GM23248 (cell line): ENCODE measurements at regions not wholly inside any gene's neighbourhood (a gene's known extent, or its start where the extent isn't known, plus 50 kb on each side); places are given as distances from the start of the nearest gene placed in this dataset.
"Not testable (repeated sequence)": the region's sequence is repeated elsewhere in the genome, so short reads cannot be mapped to it uniquely, and the experiment has no call there.

Experiments used
- DNase-seq: peaks from one replicate; pipeline ENCODE4 v3.0.0-alpha.2; 2015
- H2AFZ ChIP-seq: fragments of 200-600 bp; sonication (generic); 2 replicates; pipeline ENCODE4 v1.6.1; 2016; ENCODE audit warnings: antibody characterized with exemption
- H3F3A ChIP-seq: fragments of 200-600 bp; sonication (generic); 2 replicates; pipeline ENCODE4 v1.6.1; 2016; ENCODE audit warnings: mild to moderate bottlenecking, antibody characterized with exemption, mixed run types; ENCODE audit not compliant: insufficient read depth
- H3K27ac ChIP-seq: fragments of 200-600 bp; sonication (generic); 2 replicates; pipeline ENCODE4 v1.5.1; 2016; ENCODE audit warnings: mild to moderate bottlenecking
- H3K27me3 ChIP-seq: fragments of 200-600 bp; sonication (generic); replicated peaks from 2 replicates; pipeline ENCODE4 v1.6.1; 2016; ENCODE audit warnings: mild to moderate bottlenecking; ENCODE audit not compliant: insufficient read depth
- H3K36me3 ChIP-seq: fragments of 200-600 bp; sonication (generic); 2 replicates; pipeline ENCODE4 v1.6.1; 2016; ENCODE audit warnings: low read depth, mild to moderate bottlenecking
- H3K4me1 ChIP-seq: fragments of 200-600 bp; sonication (generic); 2 replicates; pipeline ENCODE4 v1.6.1; 2016; ENCODE audit warnings: mild to moderate bottlenecking; ENCODE audit not compliant: insufficient read depth
- H3K4me2 ChIP-seq: fragments of 200-600 bp; sonication (generic); one replicate; pipeline ENCODE4 v1.6.1; 2016; ENCODE audit warnings: mild to moderate bottlenecking; ENCODE audit not compliant: unreplicated experiment
- H3K4me3 ChIP-seq: fragments of 200-600 bp; sonication (generic); 2 replicates; pipeline ENCODE4 v1.5.1; 2016; ENCODE audit warnings: mild to moderate bottlenecking
- H3K79me2 ChIP-seq: fragments of 200-600 bp; sonication (generic); 2 replicates; pipeline ENCODE4 v1.6.1; 2016; ENCODE audit warnings: mild to moderate bottlenecking; ENCODE audit not compliant: insufficient read depth
- H3K9ac ChIP-seq: fragments of 200-600 bp; sonication (generic); 2 replicates; pipeline ENCODE4 v1.6.1; 2016; ENCODE audit warnings: mild to moderate bottlenecking
- H3K9me2 ChIP-seq: fragments of 200-600 bp; sonication (generic); 2 replicates; pipeline ENCODE4 v1.6.1; 2016; ENCODE audit warnings: mixed run types, mild to moderate bottlenecking, moderate library complexity; ENCODE audit not compliant: insufficient read depth
- H3K9me3 ChIP-seq: fragments of 200-600 bp; sonication (generic); one replicate; pipeline ENCODE4 v1.6.1; 2017; ENCODE audit warnings: low read depth
- H4K20me1 ChIP-seq: fragments of 200-600 bp; sonication (generic); 2 replicates; pipeline ENCODE4 v1.6.0; 2016; ENCODE audit not compliant: insufficient read depth
- EZH2 ChIP-seq: fragments of 200-600 bp; sonication (generic); IDR thresholded peaks from 2 replicates; pipeline ENCODE4 v1.6.1; 2018; ENCODE audit warnings: antibody characterized with exemption, mild to moderate bottlenecking; ENCODE audit not compliant: insufficient read depth, poor library complexity, severe bottlenecking
- EZH2phosphoT487 ChIP-seq: fragments of 200-600 bp; sonication (generic); IDR thresholded peaks from 2 replicates; pipeline ENCODE4 v1.6.1; 2018; ENCODE audit warnings: antibody characterized with exemption, moderate library complexity, mild to moderate bottlenecking, low read depth; ENCODE audit not compliant: insufficient read depth
- WGBS, 2 experiments: methylation state at CpG; one replicate each; pipeline ENCODE4 v1.1.6; 2015 to 2017; ENCODE audit warnings: low lambda C conversion rate in 2 of 2, low coverage in 1 of 2; ENCODE audit errors: missing lambda C conversion rate in 2 of 2; 5-methylcytosine and 5-hydroxymethylcytosine counted together
- in situ Hi-C: fragments of 300-500 bp; cut with MboI; formaldehyde crosslinking; loops from 2 replicates; pipeline ENCODE4 v1.15.0; 2020

- no peaks in the 10 kb centered on the region for H4K20me1 ChIP-seq
- H3K4me2 ChIP-seq = no peak overlapping the region
- in situ Hi-C loops = no loop called here
- TF ChIP-seq EZH2 (no peak), EZH2phosphoT487 (no peak)
- DNase-seq = no peak
- no peaks in the 10 kb centered on the region for H3K4me1 ChIP-seq
- no peaks in the 10 kb centered on the region for H3K9me2 ChIP-seq
- H3K9me3 ChIP-seq = no peaks in the 10 kb centered on the region
- H3K36me3 ChIP-seq = no peaks in the 10 kb centered on the region
- H3K79me2 ChIP-seq = no peaks in the 10 kb centered on the region
- no peaks in the 10 kb centered on the region for H3K27me3 ChIP-seq
- 56 to 62% methylated on average over 20 to 22 of the region's 22 CpGs for WGBS, 2 experiments
- no peaks in the 10 kb centered on the region for H3F3A ChIP-seq
- H3K9ac ChIP-seq = no peak overlapping the region
- H2AFZ ChIP-seq = no peak overlapping the region
- H3K4me3 ChIP-seq = no peak overlapping the region
- H3K27ac ChIP-seq = no peak overlapping the region
These were observed 663.9 kb upstream of the DEFB115 start for GRCh38 chr20:30593572-30593971.

DNA sequence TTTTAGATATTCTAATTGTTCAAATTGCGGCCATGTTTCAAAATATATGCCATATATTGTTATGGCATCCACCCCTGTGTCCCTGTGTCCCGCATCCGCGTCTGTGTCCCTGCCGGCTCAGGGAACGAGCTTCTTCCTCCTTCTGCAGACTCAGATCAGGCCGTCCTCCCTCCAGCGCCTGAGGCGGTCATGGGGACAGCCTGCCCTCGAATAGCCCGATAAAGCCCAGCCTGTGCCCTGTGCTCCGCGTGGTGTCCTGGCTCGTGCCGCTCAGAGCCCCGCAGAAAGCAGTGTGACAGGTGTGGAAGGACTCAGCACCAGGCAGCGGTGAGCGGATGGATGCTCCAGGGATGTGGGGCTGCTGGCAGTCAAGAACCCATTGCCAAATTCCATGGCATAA, 663.4 kb upstream of the DEFB115 start:
- Histone ChIP-seq H3K9me3 (no peaks in the 10 kb centered on the region), H3K36me3 (no peaks in the 10 kb centered on the region), H3K9me2 (no peaks in the 10 kb centered on the region), H3K27ac (no peak overlapping the region), H3K4me3 (no peak overlapping the region), H3K9ac (no peak overlapping the region), H3K79me2 (no peaks in the 10 kb centered on the region), H2AFZ (no peak overlapping the region), H3K4me1 (no peaks in the 10 kb centered on the region), H3K27me3 (no peaks in the 10 kb centered on the region), H3F3A (no peaks in the 10 kb centered on the region), H3K4me2 (no peak overlapping the region), H4K20me1 (no peaks in the 10 kb centered on the region)
- TF ChIP-seq EZH2phosphoT487 (no peak), EZH2 (no peak)
- 60 to 63% methylated on average over 18 of the region's 18 CpGs for WGBS, 2 experiments
- no peak for DNase-seq
- in situ Hi-C loops = no loop called here

- in situ Hi-C loops = no loop called here
- no peaks in the 10 kb centered on the region for H3K9me3 ChIP-seq
- H3K9me2 ChIP-seq = no peaks in the 10 kb centered on the region
- no peak for DNase-seq
- H3K36me3 ChIP-seq = no peaks in the 10 kb centered on the region
- no peaks in the 10 kb centered on the region for H3K4me1 ChIP-seq
- 38 to 40% methylated on average over 3 of the region's 3 CpGs for WGBS, 2 experiments
- no peak overlapping the region for H3K9ac ChIP-seq
- H4K20me1 ChIP-seq = no peaks in the 10 kb centered on the region
- H3K27me3 ChIP-seq = no peaks in the 10 kb centered on the region
- H2AFZ ChIP-seq = no peak overlapping the region
- TF ChIP-seq EZH2phosphoT487 (no peak), EZH2 (no peak)
- no peak overlapping the region for H3K4me3 ChIP-seq
- no peak overlapping the region for H3K4me2 ChIP-seq
- H3K79me2 ChIP-seq = no peaks in the 10 kb centered on the region
- H3K27ac ChIP-seq = no peak overlapping the region
- H3F3A ChIP-seq = no peaks in the 10 kb centered on the region
These were observed 661.8 kb upstream of the DEFB115 start for GRCh38 chr20:30595698-30596097.

GRCh38 chr20:30597429-30597828, 660.0 kb upstream of the DEFB115 start:
- H3K9me3 ChIP-seq, H3F3A ChIP-seq, in situ Hi-C loops, H3K4me3 ChIP-seq, H3K9me2 ChIP-seq, H2AFZ ChIP-seq, DNase-seq, H3K27ac ChIP-seq, H3K36me3 ChIP-seq, H3K27me3 ChIP-seq, H3K79me2 ChIP-seq, H3K4me2 ChIP-seq, H4K20me1 ChIP-seq, H3K4me1 ChIP-seq, H3K9ac ChIP-seq: not testable (repeated sequence)
- 0 to 8% methylated on average over 2 of the region's 2 CpGs for WGBS, 2 experiments

GRCh38 chr20:30598460-30599230, 658.8 kb upstream of the DEFB115 start:
- Histone ChIP-seq H3K4me3 (no peak overlapping the region), H3K79me2 (no peaks in the 10 kb centered on the region), H3K36me3 (no peaks in the 10 kb centered on the region), H3K4me1 (no peaks in the 10 kb centered on the region), H4K20me1 (no peaks in the 10 kb centered on the region), H3K27ac (no peak overlapping the region), H3K9me2 (no peaks in the 10 kb centered on the region), H3K27me3 (no peaks in the 10 kb centered on the region), H3K4me2 (no peak overlapping the region), H3F3A (no peaks in the 10 kb centered on the region), H3K9me3 (no peaks in the 10 kb centered on the region), H3K9ac (no peak overlapping the region), H2AFZ (no peak overlapping the region)
- DNase-seq = no peak
- in situ Hi-C loops = no loop called here
- no peak for TF ChIP-seq EZH2phosphoT487
- TF ChIP-seq EZH2 = no peak
- WGBS, 2 experiments = 29 to 46% methylated on average over 4 to 5 of the region's 5 CpGs
